SK-N-SH (cell line): ENCODE measurements at regions not wholly inside any gene's neighbourhood (a gene's known extent, or its start where the extent isn't known, plus 50 kb on each side); places are given as distances from the start of the nearest gene placed in this dataset.
"Not testable (repeated sequence)": the region's sequence is repeated elsewhere in the genome, so short reads cannot be mapped to it uniquely, and the experiment has no call there.

Experiments
- CTCF ChIA-PET: fragments of 300-600, 350-600 bp; formaldehyde crosslinking; extraction: SDS; loops from one replicate; lab custom pipeline; 2021; lab: Yijun Ruan, JAX
- POLR2A ChIA-PET: fragments of 350-600 bp; sonication (Branson Sonifier 250); formaldehyde crosslinking; extraction: SDS; loops from one replicate; lab custom pipeline; 2020; ENCODE audit warnings: antibody characterized with exemption, inconsistent platforms; lab: Yijun Ruan, JAX
- DNase-seq: peaks from one replicate; pipeline ENCODE4 v3.0.0; 2012
- H2AFZ ChIP-seq: fragments of 200-600 bp; sonication (generic); 2 replicates; pipeline ENCODE4 v1.8.1; 2016; ENCODE audit warnings: antibody characterized with exemption, mild to moderate bottlenecking, low read depth
- H3F3A ChIP-seq: fragments of 200-600 bp; sonication (generic); replicated peaks from 2 replicates; pipeline ENCODE3; 2016; ENCODE audit warnings: antibody characterized with exemption, mild to moderate bottlenecking; ENCODE audit not compliant: insufficient read depth
- H3K27ac ChIP-seq, 2 experiments: fragments of 200-500 bp in 1 of 2; fragments of 200-600 bp in 1 of 2; sonication (Bioruptor generic) in 1 of 2; sonication (generic), shearing (Covaris generic) in 1 of 2; 2 replicates each; pipeline versions ENCODE4 v1.5.1 to v1.6.1; 2014 to 2016; ENCODE audit warnings: low read depth in 2 of 2, inconsistent platforms in 1 of 2, low read length in 1 of 2, mild to moderate bottlenecking in 1 of 2, mixed read lengths in 1 of 2
- H3K27me3 ChIP-seq: fragments of 200-600 bp; sonication (generic), shearing (Covaris generic); 2 replicates; pipeline ENCODE4 v1.6.1; 2016; ENCODE audit warnings: mixed run types; ENCODE audit not compliant: insufficient read depth
- H3K36me3 ChIP-seq, 2 experiments: fragments of 200-500 bp in 1 of 2; fragments of 200-600 bp in 1 of 2; sonication (Bioruptor generic) in 1 of 2; sonication (generic) in 1 of 2; replicated peaks in 1 of 2; 2 replicates each; pipeline versions ENCODE3 to v1.5.1; 2014 to 2016; ENCODE audit warnings: low read length in 1 of 2, mild to moderate bottlenecking in 1 of 2; ENCODE audit not compliant: insufficient read depth in 2 of 2, control insufficient read depth in 1 of 2
- H3K4me1 ChIP-seq, 2 experiments: fragments of 200-500 bp in 1 of 2; fragments of 200-600 bp in 1 of 2; sonication (Bioruptor generic) in 1 of 2; sonication (generic), shearing (Covaris generic) in 1 of 2; 2 replicates each; pipeline versions ENCODE4 v1.5.1 to v1.6.1; 2014 to 2016; ENCODE audit warnings: low read depth in 1 of 2, low read length in 1 of 2, mixed run types in 1 of 2; ENCODE audit not compliant: insufficient read depth in 2 of 2, control insufficient read depth in 1 of 2
- H3K4me2 ChIP-seq: fragments of 200-600 bp; sonication (generic), shearing (Covaris generic); 2 replicates; pipeline ENCODE4 v1.6.1; 2017; ENCODE audit warnings: mixed run types
- H3K4me3 ChIP-seq, 2 experiments: fragments of 200-500 bp in 1 of 2; fragments of 200-600 bp in 1 of 2; sonication (Bioruptor generic) in 1 of 2; sonication (generic), shearing (Covaris generic) in 1 of 2; 2 replicates each; pipeline versions ENCODE4 v1.5.1 to v1.8.1; 2014 to 2016; ENCODE audit warnings: low read depth in 2 of 2, inconsistent platforms in 1 of 2, low read length in 1 of 2, mild to moderate bottlenecking in 1 of 2, mixed read lengths in 1 of 2, moderate library complexity in 1 of 2
- H3K79me2 ChIP-seq: fragments of 200-600 bp; sonication (generic); 2 replicates; pipeline ENCODE4 v1.8.1; 2017; ENCODE audit warnings: mild to moderate bottlenecking; ENCODE audit not compliant: insufficient read depth
- H3K9ac ChIP-seq: fragments of 200-600 bp; sonication (generic); 2 replicates; pipeline ENCODE4 v1.6.1; 2017; ENCODE audit warnings: mixed run types
- H3K9me2 ChIP-seq: fragments of 200-600 bp; sonication (generic); 2 replicates; pipeline ENCODE4 v1.6.1; 2017; ENCODE audit warnings: mixed run types
- H3K9me3 ChIP-seq: fragments of 200-600 bp; sonication (generic); 2 replicates; pipeline ENCODE4 v1.6.1; 2017; ENCODE audit warnings: mixed run types, mild to moderate bottlenecking, moderate library complexity
- H4K20me1 ChIP-seq: fragments of 200-600 bp; sonication (generic); 2 replicates; pipeline ENCODE4 v1.6.1; 2017; ENCODE audit warnings: mild to moderate bottlenecking, mixed run types; ENCODE audit not compliant: insufficient read depth
- EZH2phosphoT487 ChIP-seq: fragments of 200-600 bp; sonication (generic); IDR thresholded peaks from 2 replicates; pipeline ENCODE4 v1.6.1; 2017; ENCODE audit warnings: low read depth, mixed run types, mild to moderate bottlenecking, antibody characterized with exemption, moderate library complexity, borderline replicate concordance
- FOXM1 ChIP-seq: IDR thresholded peaks from 2 replicates; pipeline ENCODE4 v1.4.0; 2012; ENCODE audit warnings: low read depth, mild to moderate bottlenecking
- GATA2 ChIP-seq: sonication (generic); formaldehyde crosslinking; IDR thresholded peaks from 2 replicates; pipeline ENCODE4 v1.5.0; 2020; ENCODE audit warnings: mild to moderate bottlenecking, missing genetic modification reagents
- JUND ChIP-seq: IDR thresholded peaks from 2 replicates; pipeline ENCODE4 v1.4.0; 2012
- NFIC ChIP-seq: IDR thresholded peaks from 2 replicates; pipeline ENCODE4 v1.4.0; 2012; ENCODE audit warnings: borderline replicate concordance
- NRF1 ChIP-seq: IDR thresholded peaks from 2 replicates; pipeline ENCODE4 v1.6.1; 2012; ENCODE audit warnings: low read depth, mild to moderate bottlenecking, low read length
- POLR2AphosphoS5 ChIP-seq: IDR thresholded peaks from 2 replicates; pipeline ENCODE4 v1.6.1; 2012; ENCODE audit warnings: low read depth, low read length
- RAD21 ChIP-seq: IDR thresholded peaks from 2 replicates; pipeline ENCODE4 v1.6.1; 2012; ENCODE audit warnings: mild to moderate bottlenecking, low read length
- RFX5 ChIP-seq: IDR thresholded peaks from 2 replicates; pipeline ENCODE4 v1.6.1; 2012; ENCODE audit warnings: mild to moderate bottlenecking, improper control_type of control experiment, low read length
- SMC3 ChIP-seq: IDR thresholded peaks from 2 replicates; pipeline ENCODE4 v1.6.1; 2012; ENCODE audit warnings: low read depth, low read length, improper control_type of control experiment
- TCF12 ChIP-seq: IDR thresholded peaks from 2 replicates; pipeline ENCODE4 v1.4.0; 2012
- TEAD4 ChIP-seq: IDR thresholded peaks from 2 replicates; pipeline ENCODE4 v1.4.0; 2012; ENCODE audit warnings: mild to moderate bottlenecking, borderline replicate concordance; ENCODE audit not compliant: insufficient read depth
- WGBS: methylation state at CpG from one replicate; pipeline ENCODE4 v1.1.6; 2017; ENCODE audit warnings: low lambda C conversion rate; 5-methylcytosine and 5-hydroxymethylcytosine counted together
- TF ChIP-seq, protein P1 (sequence below): IDR thresholded peaks from 2 replicates; pipeline ENCODE4 v1.4.0; 2012; ENCODE audit warnings: low read depth
- TF ChIP-seq, protein P2 (sequence below): fragments of 200-600 bp; sonication (generic); IDR thresholded peaks from 2 replicates; pipeline ENCODE4 v1.6.1; 2017; ENCODE audit warnings: antibody characterized with exemption, mild to moderate bottlenecking, moderate library complexity

DNA sequence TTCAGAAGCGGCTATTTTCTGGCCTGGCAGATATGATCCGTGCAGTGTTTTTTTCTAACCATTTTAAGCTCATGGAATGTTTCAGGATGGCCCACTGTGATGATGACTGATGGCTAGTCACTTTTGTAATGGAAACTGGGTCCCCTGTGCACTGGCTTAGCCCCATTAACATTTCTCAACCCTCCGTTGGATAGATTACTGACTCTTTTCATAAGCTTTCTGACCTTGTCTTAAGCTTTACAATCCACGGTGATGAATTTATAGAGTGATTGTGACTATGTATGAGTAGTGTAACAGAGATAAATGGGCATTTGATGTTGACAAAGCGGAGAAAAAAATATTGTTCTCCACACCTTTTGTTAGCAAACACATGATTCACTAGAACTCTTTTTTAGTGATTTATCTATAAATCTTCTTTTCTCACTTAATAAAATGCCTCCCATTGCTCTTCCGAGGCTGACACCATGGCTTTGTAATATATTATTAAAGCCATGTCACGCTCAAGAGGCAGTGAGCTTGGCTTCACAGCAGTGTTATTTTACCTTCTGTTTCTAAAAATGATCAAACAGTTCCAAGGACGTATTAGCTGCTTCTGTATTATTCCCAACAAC is 221.0 kb upstream of the LINC00305 start:
- H3K36me3 ChIP-seq, H2AFZ ChIP-seq, H3K9me3 ChIP-seq, H3K4me1 ChIP-seq, H3K27me3 ChIP-seq, H3K4me2 ChIP-seq, H3K9me2 ChIP-seq, H3F3A ChIP-seq, H3K9ac ChIP-seq, H4K20me1 ChIP-seq, POLR2A ChIA-PET, H3K4me3 ChIP-seq, H3K27ac ChIP-seq, DNase-seq, H3K79me2 ChIP-seq, CTCF ChIA-PET: not testable (repeated sequence)
- WGBS: 24% methylated on average over 6 of the region's 8 CpGs

DNA sequence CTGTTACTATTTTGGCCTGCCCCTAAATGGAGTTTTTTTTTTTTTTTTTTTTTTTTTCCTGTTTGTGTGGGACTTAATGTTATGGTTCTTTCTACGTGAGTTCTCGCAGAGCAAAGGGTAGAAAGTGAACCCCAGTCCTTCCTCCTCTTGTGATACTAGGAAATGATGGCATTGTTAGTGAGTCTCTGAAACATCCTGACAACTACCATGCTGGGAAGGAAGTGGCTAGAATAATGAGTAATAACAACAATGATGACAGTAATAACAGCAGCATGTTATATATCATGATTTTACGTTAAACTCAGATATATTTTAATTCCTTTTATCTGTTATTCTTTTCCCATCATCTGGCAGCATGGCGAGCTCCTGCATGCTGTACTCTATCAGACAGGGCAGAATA is 216.2 kb upstream of the LINC00305 start:
- H3K27me3 ChIP-seq: no peaks in the 10 kb centered on the region
- 12% methylated on average over 4 of the region's 4 CpGs for WGBS
- ChIA-PET POLR2A (no interaction called here), CTCF (no interaction called here)
- TF ChIP-seq GATA2 (CRISPR knock-in tag) (no peak), NRF1 (no peak), POLR2AphosphoS5 (no peak), EZH2phosphoT487 (no peak), SMC3 (no peak), RAD21 (no peak)
- no peaks in the 10 kb centered on the region for H3F3A ChIP-seq
- H3K9ac ChIP-seq: no peak overlapping the region
- H3K79me2 ChIP-seq: no peaks in the 10 kb centered on the region
- no peak overlapping the region for H3K27ac ChIP-seq
- no peak overlapping the region for H3K4me3 ChIP-seq
- H3K4me1 ChIP-seq: no peaks in the 10 kb centered on the region
- H4K20me1 ChIP-seq: no peaks in the 10 kb centered on the region
- H3K9me3 ChIP-seq: no peaks in the 10 kb centered on the region
- DNase-seq: no peak
- no peaks in the 10 kb centered on the region for H3K9me2 ChIP-seq
- H3K4me2 ChIP-seq: no peak overlapping the region
- H3K36me3 ChIP-seq: no peaks in the 10 kb centered on the region
- no peak overlapping the region for H2AFZ ChIP-seq

DNA sequence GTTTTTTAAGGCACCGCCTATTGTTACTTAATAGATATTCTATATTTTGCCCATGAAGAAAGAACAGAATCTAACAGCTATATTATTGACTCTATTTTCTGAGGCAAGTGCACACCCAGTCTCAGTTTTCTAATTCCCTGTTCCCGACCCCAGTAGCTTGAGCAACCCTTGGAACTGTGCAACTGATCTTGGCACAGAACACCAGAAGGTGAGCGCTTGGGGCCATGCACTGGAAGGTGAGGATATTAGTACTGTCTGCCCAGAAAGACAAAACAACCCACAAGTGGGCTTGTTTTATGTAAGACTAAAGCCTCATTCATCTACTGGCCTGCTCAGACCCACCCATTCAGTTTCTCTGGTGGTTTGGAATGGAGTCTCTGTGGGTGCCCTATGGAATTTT is 188.8 kb upstream of the LINC00305 start:
- ChIA-PET POLR2A (no interaction called here), CTCF (no interaction called here)
- DNase-seq: no peak
- Histone ChIP-seq H2AFZ (no peak overlapping the region), H3K79me2 (no peaks in the 10 kb centered on the region), H3K4me3 (no peak overlapping the region), H3K9ac (no peak overlapping the region), H3K36me3 (no peaks in the 10 kb centered on the region), H3F3A (no peaks in the 10 kb centered on the region), H3K4me2 (no peak overlapping the region), H3K4me1 (0 out of 4 replicates have a peak, but pooled peaks cover 0 to 3% of the 10 kb centered on the region in 2 experiments), H4K20me1 (no peaks in the 10 kb centered on the region), H3K27me3 (no peaks in the 10 kb centered on the region), H3K27ac (no peak overlapping the region), H3K9me2 (no peaks in the 10 kb centered on the region), H3K9me3 (no peaks in the 10 kb centered on the region)
- TF ChIP-seq JUND (no peak), TEAD4 (no peak), TCF12 (no peak), POLR2AphosphoS5 (no peak), FOXM1 (no peak), RFX5 (no peak), GATA2 (CRISPR knock-in tag) (no peak), NFIC (no peak)
- TF ChIP-seq, protein P1, sequence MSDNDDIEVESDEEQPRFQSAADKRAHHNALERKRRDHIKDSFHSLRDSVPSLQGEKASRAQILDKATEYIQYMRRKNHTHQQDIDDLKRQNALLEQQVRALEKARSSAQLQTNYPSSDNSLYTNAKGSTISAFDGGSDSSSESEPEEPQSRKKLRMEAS: no peak
- TF ChIP-seq, protein P2, sequence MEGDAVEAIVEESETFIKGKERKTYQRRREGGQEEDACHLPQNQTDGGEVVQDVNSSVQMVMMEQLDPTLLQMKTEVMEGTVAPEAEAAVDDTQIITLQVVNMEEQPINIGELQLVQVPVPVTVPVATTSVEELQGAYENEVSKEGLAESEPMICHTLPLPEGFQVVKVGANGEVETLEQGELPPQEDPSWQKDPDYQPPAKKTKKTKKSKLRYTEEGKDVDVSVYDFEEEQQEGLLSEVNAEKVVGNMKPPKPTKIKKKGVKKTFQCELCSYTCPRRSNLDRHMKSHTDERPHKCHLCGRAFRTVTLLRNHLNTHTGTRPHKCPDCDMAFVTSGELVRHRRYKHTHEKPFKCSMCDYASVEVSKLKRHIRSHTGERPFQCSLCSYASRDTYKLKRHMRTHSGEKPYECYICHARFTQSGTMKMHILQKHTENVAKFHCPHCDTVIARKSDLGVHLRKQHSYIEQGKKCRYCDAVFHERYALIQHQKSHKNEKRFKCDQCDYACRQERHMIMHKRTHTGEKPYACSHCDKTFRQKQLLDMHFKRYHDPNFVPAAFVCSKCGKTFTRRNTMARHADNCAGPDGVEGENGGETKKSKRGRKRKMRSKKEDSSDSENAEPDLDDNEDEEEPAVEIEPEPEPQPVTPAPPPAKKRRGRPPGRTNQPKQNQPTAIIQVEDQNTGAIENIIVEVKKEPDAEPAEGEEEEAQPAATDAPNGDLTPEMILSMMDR: no peak
- 27% methylated on average over 3 of the region's 3 CpGs for WGBS
